Neural progenitor cell (in vitro differentiated cells): ENCODE measurements at regions not wholly inside any gene's neighbourhood (a gene's known extent, or its start where the extent isn't known, plus 50 kb on each side); places are given as distances from the start of the nearest gene placed in this dataset.

ENCODE experiments used
- DNase-seq: peaks from one replicate; pipeline ENCODE4 v3.0.0-alpha.2; 2016; ENCODE audit warnings: low spot score
- H2AFZ ChIP-seq: fragments of 200-600 bp; sonication (generic); replicated peaks from 2 replicates; pipeline ENCODE4 v1.6.1; 2016; ENCODE audit warnings: antibody characterized with exemption
- H3F3A ChIP-seq: fragments of 200-600 bp; sonication (generic); 2 replicates; pipeline ENCODE4 v1.6.1; 2016; ENCODE audit warnings: antibody characterized with exemption, low read depth
- H3K27ac ChIP-seq: fragments of 200-600 bp; sonication (generic); 2 replicates; pipeline ENCODE4 v1.5.1; 2016; ENCODE audit warnings: mild to moderate bottlenecking
- H3K27me3 ChIP-seq: fragments of 200-600 bp; sonication (generic); 2 replicates; pipeline ENCODE4 v1.6.1; 2016; ENCODE audit warnings: mild to moderate bottlenecking, moderate library complexity
- H3K36me3 ChIP-seq: fragments of 200-600 bp; sonication (generic); 2 replicates; pipeline ENCODE4 v1.5.1; 2016
- H3K4me1 ChIP-seq: fragments of 200-600 bp; sonication (generic); 2 replicates; pipeline ENCODE4 v1.6.1; 2016; ENCODE audit warnings: mixed run types
- H3K4me2 ChIP-seq: fragments of 200-600 bp; sonication (generic); 2 replicates; pipeline ENCODE4 v1.6.1; 2016
- H3K4me3 ChIP-seq: fragments of 200-600 bp; sonication (generic); 2 replicates; pipeline ENCODE4 v1.5.1; 2016
- H3K79me2 ChIP-seq: fragments of 200-600 bp; sonication (generic); 2 replicates; pipeline ENCODE4 v1.6.1; 2016; ENCODE audit warnings: low read depth
- H3K9ac ChIP-seq: fragments of 200-600 bp; sonication (generic); 2 replicates; pipeline ENCODE4 v1.6.1; 2016
- H3K9me3 ChIP-seq: fragments of 200-600 bp; sonication (generic); 2 replicates; pipeline ENCODE4 v1.5.1; 2016; ENCODE audit warnings: low read depth
- H4K20me1 ChIP-seq: fragments of 200-600 bp; sonication (generic); 2 replicates; pipeline ENCODE4 v1.6.1; 2016; ENCODE audit warnings: low read depth
- H3K27ac Mint-ChIP-seq: 3 replicates; pipeline ENCODE4 v1.8.0; 2021; ENCODE audit warnings: mixed read lengths
- H3K27me3 Mint-ChIP-seq: 2 replicates; pipeline ENCODE4 v1.8.0; 2022; ENCODE audit warnings: low read depth, mild to moderate bottlenecking, inconsistent platforms, moderate library complexity, mixed read lengths; ENCODE audit not compliant: insufficient read depth
- H3K36me3 Mint-ChIP-seq: 3 replicates; pipeline ENCODE4 v1.8.0; 2021; ENCODE audit warnings: mixed read lengths
- H3K4me1 Mint-ChIP-seq: 3 replicates; pipeline ENCODE4 v1.8.0; 2021; ENCODE audit warnings: mixed read lengths
- H3K4me3 Mint-ChIP-seq: 3 replicates; pipeline ENCODE4 v1.8.0; 2021; ENCODE audit warnings: mild to moderate bottlenecking, moderate library complexity, mixed read lengths
- H3K9me3 Mint-ChIP-seq: 3 replicates; pipeline ENCODE4 v1.8.0; 2020; ENCODE audit warnings: mixed read lengths
- EZH2 ChIP-seq: fragments of 200-600 bp; sonication (generic); IDR thresholded peaks from 2 replicates; pipeline ENCODE4 v1.6.1; 2017; ENCODE audit warnings: antibody characterized with exemption, mild to moderate bottlenecking, moderate library complexity
- EZH2phosphoT487 ChIP-seq: fragments of 200-600 bp; sonication (generic); IDR thresholded peaks from 2 replicates; pipeline ENCODE4 v1.6.1; 2017; ENCODE audit warnings: antibody characterized with exemption
- TF ChIP-seq, protein P1 (sequence below): fragments of 200-600 bp; sonication (generic); IDR thresholded peaks from 2 replicates; pipeline ENCODE4 v1.5.1; 2017; ENCODE audit warnings: antibody characterized with exemption, mild to moderate bottlenecking

DNA sequence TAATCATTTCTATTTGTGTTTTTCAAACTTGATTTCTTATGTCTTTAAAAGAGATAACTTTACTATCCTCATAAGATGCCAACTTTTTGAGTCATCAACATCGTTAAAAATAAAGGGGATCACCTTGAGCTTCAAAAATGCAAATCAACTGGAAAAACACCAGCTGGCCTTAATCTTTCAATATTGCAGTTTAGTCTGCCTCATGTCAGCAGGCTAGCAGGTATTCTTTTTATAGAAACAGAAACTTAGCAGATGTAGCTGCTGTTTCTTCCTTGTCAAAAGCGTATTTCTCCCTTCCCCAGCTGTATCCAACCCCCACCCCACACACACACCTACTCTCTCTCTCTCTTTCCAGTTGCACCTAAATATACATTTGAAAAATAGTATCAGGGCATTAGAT is 154.1 kb upstream of the ZNF804A start:
- no peaks in the 10 kb centered on the region for H3F3A ChIP-seq
- TF ChIP-seq, protein P1, sequence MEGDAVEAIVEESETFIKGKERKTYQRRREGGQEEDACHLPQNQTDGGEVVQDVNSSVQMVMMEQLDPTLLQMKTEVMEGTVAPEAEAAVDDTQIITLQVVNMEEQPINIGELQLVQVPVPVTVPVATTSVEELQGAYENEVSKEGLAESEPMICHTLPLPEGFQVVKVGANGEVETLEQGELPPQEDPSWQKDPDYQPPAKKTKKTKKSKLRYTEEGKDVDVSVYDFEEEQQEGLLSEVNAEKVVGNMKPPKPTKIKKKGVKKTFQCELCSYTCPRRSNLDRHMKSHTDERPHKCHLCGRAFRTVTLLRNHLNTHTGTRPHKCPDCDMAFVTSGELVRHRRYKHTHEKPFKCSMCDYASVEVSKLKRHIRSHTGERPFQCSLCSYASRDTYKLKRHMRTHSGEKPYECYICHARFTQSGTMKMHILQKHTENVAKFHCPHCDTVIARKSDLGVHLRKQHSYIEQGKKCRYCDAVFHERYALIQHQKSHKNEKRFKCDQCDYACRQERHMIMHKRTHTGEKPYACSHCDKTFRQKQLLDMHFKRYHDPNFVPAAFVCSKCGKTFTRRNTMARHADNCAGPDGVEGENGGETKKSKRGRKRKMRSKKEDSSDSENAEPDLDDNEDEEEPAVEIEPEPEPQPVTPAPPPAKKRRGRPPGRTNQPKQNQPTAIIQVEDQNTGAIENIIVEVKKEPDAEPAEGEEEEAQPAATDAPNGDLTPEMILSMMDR, result no peak
- TF ChIP-seq EZH2 (no peak), EZH2phosphoT487 (no peak)
- H3K27me3 Mint-ChIP-seq, result no peaks in the 10 kb centered on the region
- H3K9ac ChIP-seq, result no peak overlapping the region
- H3K9me3 ChIP-seq, result no peaks in the 10 kb centered on the region
- no peaks in the 10 kb centered on the region for H3K4me1 ChIP-seq
- no peaks in the 10 kb centered on the region for H3K27me3 ChIP-seq
- H2AFZ ChIP-seq, result no peak overlapping the region
- H3K9me3 Mint-ChIP-seq, result no peaks in the 10 kb centered on the region
- no peak overlapping the region for H3K4me3 ChIP-seq
- H3K36me3 Mint-ChIP-seq, result no peaks in the 10 kb centered on the region
- H3K27ac ChIP-seq, result no peak overlapping the region
- no peak overlapping the region for H3K27ac Mint-ChIP-seq
- peaks cover 2% of the 10 kb centered on the region for H3K4me1 Mint-ChIP-seq
- H3K36me3 ChIP-seq, result no peaks in the 10 kb centered on the region
- no peaks in the 10 kb centered on the region for H3K79me2 ChIP-seq
- no peak overlapping the region for H3K4me2 ChIP-seq
- H4K20me1 ChIP-seq, result no peaks in the 10 kb centered on the region
- no peak overlapping the region for H3K4me3 Mint-ChIP-seq
- no peak for DNase-seq

DNA sequence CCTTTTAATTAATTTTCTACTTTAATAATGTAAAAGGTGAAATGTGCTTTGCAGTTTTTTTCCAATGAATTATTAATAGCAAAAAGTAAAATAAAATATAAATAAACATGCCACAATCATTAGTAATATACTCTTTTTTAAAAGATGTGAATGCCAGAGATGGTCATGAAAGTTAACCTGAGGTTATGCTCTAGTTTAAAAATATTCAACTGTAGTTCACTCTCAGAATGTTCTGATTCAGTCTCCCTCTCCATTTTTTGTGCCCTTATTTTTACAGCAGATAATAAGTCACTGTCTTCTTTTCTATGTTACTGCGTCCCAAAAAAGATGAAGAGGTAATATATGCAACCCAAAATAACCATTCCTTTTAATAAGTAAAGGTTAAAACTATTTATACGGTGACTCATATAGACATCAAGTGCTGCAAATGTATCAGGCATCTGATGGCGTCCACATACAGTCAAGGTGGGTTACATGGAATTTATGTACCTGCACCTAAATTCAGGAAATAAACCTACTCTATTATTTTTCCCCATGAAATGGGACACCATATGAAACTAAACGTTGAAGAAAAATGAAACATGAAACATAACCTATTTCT is 153.6 kb upstream of the ZNF804A start:
- Histone ChIP-seq H3F3A (no peaks in the 10 kb centered on the region), H3K4me1 (no peaks in the 10 kb centered on the region)
- no peak for TF ChIP-seq EZH2
- TF ChIP-seq, protein P1, result no peak
- no peak for TF ChIP-seq EZH2phosphoT487

DNA sequence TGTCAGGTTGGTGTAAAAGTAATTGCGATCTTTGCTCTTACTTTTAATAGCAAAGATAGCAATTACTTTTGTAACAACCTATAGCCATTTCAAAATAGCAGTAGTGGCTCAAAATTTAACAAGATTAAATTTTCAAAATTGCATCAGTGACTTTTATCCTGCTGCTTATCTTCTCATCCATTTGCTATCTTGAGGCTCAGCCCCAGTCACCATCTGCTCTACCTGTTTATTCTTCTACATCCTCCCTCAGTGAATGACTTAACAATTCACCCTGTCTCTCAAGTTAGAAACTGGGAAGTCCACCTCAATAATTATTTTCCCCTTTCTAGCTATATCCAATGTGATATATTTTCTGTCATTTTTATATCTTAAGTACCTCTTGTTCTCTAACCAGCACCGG is 148.6 kb upstream of the ZNF804A start:
- H3K9me3 ChIP-seq, result no peaks in the 10 kb centered on the region
- no peaks in the 10 kb centered on the region for H3F3A ChIP-seq
- H3K9ac ChIP-seq, result no peak overlapping the region
- Mint-ChIP-seq H3K36me3 (no peaks in the 10 kb centered on the region), H3K27ac (no peak overlapping the region), H3K27me3 (no peaks in the 10 kb centered on the region), H3K4me1 (no peaks in the 10 kb centered on the region), H3K9me3 (no peaks in the 10 kb centered on the region), H3K4me3 (no peak overlapping the region)
- no peak overlapping the region for H3K4me3 ChIP-seq
- no peak overlapping the region for H3K27ac ChIP-seq
- H4K20me1 ChIP-seq, result no peaks in the 10 kb centered on the region
- no peak overlapping the region for H2AFZ ChIP-seq
- H3K79me2 ChIP-seq, result no peaks in the 10 kb centered on the region
- H3K36me3 ChIP-seq, result no peaks in the 10 kb centered on the region
- H3K27me3 ChIP-seq, result no peaks in the 10 kb centered on the region
- H3K4me2 ChIP-seq, result no peak overlapping the region
- no peaks in the 10 kb centered on the region for H3K4me1 ChIP-seq
- DNase-seq, result no peak
- TF ChIP-seq EZH2 (no peak), EZH2phosphoT487 (no peak)
- TF ChIP-seq, protein P1, result no peak

More for the DNA sequence above, 153.6 kb upstream of the ZNF804A start:
- no peak overlapping the region for H3K27ac ChIP-seq
- no peaks in the 10 kb centered on the region for H4K20me1 ChIP-seq
- Mint-ChIP-seq H3K4me3 (no peak overlapping the region), H3K9me3 (no peaks in the 10 kb centered on the region), H3K27ac (no peak overlapping the region), H3K27me3 (no peaks in the 10 kb centered on the region), H3K36me3 (no peaks in the 10 kb centered on the region), H3K4me1 (peaks cover 2% of the 10 kb centered on the region)
- H3K4me3 ChIP-seq, result no peak overlapping the region
- no peak overlapping the region for H3K9ac ChIP-seq
- H3K9me3 ChIP-seq, result no peaks in the 10 kb centered on the region
- no peaks in the 10 kb centered on the region for H3K27me3 ChIP-seq
- H3K36me3 ChIP-seq, result no peaks in the 10 kb centered on the region
- no peak overlapping the region for H3K4me2 ChIP-seq
- H2AFZ ChIP-seq, result no peak overlapping the region
- H3K79me2 ChIP-seq, result no peaks in the 10 kb centered on the region
- no peak for DNase-seq
